Left hindlimb (tissue), 1 donor: ENCODE measurements at regions not wholly inside any gene's neighbourhood (a gene's known extent, or its start where the extent isn't known, plus 50 kb on each side); places are given as distances from the start of the nearest gene placed in this dataset.
"Not testable (repeated sequence)": the region's sequence is repeated elsewhere in the genome, so short reads cannot be mapped to it uniquely, and the experiment has no call there.

ENCODE experiments used
- DNase-seq: peaks from one replicate; pipeline ENCODE4 v3.0.0-alpha.2; 2018

DNA sequence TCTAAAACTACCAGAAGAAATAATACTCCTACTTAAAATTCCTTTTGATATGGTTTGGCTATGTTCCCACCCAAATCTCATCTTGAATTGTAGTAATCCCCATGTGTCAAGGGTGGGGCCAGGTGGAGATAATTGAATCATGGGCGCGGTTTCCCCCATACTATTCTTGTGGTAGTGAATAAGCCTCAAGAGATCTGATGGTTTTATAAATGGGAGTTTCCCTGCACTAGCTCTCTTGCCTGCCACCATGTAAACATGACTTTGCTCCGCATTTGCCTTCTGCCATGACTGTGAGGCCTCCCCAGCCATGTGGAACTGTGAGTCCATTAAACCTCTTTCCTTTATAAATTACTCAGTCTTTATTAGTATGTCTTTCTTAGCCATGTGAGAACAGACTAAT lies 390.5 kb downstream of the CHSY3 start:
- DNase-seq = not testable (repeated sequence)

DNA sequence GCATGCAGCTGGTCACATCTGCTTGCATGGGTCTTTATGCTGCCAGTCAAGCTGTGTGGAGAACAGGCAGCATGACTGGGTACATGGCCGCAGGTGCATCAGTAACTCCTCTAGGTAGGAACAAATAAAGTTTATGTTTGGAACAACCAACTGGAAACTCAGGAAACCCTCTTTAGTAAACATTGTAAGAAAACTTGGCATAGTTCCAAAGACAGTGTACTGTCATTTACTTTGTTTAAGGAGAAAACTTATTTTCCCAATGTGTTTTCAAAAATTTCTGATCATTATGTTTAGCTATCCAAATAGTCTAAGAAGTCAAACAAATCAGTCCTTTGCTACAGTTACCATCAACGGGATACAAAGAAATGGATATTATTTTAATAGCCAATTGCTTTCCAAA lies 386.0 kb downstream of the CHSY3 start:
- no peak for DNase-seq

DNA sequence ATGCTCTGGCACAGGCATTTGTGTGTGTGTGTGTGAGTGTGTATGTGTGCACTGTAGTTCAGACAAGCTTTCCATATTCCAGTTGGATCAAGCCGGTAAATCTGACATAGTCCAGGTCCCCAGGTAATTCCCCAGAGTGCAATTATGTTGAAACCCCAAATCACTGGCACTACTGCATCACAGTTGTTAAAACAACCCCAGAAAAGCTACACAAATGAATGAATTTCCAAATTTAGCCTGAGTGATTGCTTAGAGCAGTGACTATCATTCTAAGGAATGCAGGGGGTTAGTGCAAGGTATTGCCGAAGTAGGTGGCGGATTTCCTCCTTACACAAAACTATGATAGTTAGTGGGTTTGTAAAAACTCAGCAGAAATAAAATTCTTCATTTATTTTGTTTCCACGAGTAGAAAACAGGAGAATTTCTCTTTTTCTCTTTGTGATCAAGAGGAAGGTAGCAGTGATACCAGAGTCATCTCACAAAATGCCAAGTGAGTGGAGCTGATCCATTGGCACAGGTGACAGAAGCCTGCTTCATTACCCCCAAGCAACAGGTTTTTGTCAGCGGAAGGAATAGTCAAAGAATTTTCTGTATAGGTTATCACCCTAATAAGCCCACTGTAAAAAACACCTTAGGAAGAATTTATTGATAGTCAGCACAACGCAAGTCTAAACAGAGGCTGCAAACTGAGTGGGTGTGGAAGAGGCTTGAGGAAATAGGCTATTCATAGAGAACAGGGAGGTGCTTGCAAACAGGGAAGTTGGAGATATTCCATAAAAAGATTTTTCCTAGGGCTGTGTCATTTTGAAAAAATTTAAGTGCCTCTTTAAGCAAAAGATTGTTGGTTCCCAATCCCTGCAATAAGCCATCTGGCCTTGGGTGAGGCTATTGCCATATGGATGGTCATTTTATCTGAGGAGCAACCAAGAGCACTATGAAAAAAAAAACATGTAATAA lies 385.1 kb downstream of the CHSY3 start:
- no peak for DNase-seq

DNA sequence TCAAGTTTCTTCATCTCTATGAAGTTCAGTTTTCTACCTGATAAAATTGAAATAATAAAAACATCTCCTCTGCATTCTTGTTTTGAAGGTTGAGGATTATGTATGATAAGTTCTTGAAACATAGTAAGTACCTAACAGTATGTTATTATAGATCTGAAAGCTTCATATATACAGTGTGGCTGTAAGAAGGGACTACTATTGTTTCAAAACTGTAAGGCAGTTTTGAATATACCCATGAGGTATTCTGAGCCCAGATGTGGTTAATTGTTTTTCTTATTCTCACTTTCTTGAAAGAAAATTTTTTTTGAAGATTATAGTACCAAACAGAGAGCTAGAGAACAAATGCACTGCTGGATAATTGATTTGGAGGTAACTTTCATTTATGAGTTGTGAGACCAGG lies 383.2 kb downstream of the CHSY3 start:
- DNase-seq = no peak

DNA sequence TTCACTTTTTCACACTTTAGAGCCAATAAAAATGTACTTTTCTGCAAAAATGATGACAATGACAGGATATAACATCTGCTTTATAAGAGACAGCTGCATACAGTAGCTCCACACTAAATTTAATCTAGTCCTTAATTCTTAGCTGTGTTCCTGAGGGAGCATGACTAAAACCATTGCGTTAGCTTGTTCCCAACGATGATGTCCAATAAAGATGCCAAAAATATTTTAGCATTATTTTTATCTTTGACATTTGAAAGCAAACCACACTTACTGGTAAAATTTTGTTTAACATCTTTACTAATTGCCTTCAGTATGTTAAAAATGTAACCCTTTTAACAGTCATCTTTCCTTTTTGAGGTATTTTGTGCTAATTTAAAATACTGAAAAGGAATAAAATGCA lies 382.7 kb downstream of the CHSY3 start:
- no peak for DNase-seq

DNA sequence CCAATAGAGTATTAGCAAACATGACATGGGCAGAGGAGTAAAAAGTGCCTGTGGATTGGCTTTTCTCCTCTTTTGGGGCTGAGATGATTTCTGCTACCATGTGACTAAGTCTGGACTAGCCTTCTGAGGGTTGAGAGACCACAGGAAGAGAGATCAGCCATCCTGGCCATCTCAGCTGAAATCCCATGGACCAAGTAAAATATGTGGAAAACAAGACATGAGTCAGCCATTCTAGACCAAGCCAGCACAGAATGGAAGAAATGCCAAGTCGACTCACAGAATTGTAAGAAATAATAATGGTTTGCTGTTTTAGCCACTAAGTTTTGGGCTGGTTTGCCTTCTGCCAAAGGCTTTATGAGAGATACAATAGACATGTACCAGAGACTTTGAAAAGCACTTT lies 377.8 kb downstream of the CHSY3 start:
- no peak for DNase-seq

DNA sequence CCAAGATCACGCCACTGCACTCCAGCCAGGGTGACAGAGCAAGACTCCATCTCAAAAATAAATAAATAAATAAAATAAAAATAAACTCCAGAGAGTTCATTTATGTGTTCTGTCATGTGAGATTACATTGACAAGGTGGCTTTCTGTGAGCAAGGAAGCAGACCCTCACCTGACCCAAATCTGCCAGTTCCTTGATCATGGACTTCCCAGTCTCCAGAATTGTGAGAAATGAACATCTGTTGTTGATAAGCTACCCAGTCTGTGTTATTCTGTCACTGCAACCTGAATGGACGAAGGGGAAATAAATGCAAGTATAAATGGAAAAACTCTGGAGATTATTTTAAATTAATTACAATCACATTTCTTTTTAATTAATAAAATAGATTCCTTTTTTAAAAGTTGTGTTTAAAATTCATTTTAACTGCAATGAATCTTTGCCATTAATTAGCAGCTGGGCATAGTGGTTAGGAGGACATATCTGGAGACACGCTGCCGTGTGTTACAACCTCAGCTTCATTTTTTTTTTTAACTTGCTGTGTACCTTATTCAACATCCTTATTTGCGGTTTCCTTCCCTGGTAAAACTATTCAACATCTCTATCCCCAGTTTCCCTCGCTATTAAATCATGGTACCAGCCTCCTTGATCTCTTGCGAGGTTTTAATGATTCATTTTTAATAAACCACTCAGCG lies 376.4 kb downstream of the CHSY3 start:
- no peak for DNase-seq

DNA sequence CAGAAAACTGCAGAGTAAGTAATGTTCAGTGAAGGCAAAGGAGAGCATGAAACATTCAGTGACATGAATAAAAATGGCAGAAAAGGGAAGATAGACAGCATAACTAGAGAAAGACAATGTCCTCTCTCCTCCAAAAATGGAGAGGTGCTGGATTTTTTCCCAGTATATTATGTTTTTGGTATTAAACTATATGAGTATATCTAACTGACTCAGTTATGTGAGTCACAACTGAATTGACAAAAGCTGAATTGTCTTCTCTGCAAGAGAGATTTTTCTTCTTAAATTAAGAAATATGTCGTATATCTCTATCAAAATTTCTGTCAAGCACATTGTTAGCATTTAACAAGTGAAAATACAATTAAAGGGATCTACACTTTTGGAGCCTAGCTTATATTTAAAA lies 375.1 kb downstream of the CHSY3 start:
- DNase-seq = no peak

DNA sequence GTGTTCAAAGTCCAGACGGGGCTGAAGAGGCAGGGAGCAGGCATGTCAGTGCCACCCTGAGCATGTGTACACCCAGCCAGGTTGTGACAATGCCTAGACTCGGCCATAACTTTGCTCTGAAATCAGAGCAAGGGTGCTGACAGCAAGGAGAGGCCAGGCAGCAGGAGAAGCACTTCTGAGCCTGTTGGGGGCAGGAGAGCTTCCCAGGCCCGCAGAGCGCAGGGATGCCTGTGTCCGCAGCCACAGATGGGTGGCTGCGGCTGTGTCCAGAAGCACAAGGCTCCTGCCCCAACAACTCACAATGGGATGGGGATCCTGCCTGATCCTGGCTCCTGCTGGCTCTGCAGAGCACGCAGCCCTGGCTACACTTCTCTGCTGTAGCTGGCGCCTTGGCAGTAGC lies 373.9 kb downstream of the CHSY3 start:
- no peak for DNase-seq

DNA sequence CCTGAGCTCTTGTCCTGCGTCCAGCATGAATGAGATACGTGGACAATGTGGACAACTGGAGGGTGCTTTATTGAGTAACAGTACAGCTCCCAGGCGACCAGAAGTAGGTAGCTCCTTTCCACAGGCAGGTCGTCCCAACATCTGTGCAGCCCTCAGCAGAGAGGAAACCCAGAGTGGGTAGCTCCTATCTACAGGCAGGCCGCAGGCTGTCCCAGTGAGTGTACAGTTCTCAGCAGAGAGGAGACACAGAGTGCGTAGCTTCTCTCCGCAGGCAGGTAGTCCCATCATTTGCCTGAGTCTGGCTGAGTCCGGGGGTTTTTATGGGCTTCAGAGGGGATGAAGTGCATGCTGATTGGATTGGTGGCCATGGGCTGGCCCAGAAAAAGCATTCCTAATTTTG lies 373.3 kb downstream of the CHSY3 start:
- no peak for DNase-seq

DNA sequence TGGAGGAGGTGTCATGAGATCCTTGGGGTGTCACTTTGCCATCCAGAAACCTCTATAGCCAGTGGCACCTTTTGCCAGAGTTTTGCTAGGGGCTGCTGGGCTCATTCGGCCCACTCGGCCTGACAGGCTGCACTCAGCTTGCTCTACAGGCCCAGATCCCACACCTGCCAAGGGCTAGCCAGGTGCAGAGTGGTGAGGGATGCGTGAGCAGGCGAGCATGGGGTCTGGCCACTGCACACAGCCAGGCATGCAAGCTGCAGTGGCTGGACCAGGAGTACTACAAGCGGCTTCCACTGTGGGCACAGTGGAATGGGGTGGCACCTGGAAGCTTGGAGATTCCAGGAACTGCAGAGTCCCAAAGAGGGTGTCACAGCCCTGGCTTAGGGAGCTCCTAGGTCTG lies 372.7 kb downstream of the CHSY3 start:
- no peak for DNase-seq

DNA sequence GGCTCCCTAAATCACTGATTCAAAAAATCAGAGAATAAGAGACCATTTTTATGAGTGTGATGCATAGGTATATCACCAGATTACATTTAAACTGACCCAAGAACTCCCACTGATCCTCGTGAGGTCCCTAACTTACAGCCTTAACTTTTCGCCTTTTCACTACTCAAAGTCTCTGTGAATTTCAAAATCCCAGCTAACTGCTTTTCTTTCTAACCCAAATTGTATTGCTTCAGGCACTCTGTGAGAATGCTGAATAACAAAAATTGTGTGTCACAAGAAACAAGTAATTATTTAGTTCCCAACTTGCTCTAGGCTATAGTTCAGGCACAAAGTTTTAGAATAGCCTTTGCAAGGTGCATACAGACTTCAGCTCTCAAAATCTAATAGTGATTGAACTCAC lies 368.6 kb downstream of the CHSY3 start:
- DNase-seq = no peak

DNA sequence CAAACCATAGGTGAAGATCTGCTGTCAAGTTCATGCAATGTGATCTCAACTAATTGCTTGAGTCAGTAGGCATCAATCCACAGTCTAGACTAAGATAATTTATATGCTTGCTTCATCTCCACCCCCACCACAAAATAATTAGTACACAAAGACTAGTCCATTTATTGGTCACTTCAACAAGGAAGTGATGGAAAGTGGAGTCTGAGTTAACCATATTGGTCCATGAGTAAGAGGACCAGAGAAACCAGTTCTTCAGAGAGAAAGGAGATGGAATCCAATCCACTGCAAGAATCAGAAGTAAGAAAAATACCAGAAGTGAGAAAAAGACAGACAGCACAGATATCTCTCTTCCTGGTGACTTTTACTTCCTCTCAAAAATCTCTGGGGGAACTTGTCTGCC lies 366.5 kb downstream of the CHSY3 start:
- DNase-seq = no peak

DNA sequence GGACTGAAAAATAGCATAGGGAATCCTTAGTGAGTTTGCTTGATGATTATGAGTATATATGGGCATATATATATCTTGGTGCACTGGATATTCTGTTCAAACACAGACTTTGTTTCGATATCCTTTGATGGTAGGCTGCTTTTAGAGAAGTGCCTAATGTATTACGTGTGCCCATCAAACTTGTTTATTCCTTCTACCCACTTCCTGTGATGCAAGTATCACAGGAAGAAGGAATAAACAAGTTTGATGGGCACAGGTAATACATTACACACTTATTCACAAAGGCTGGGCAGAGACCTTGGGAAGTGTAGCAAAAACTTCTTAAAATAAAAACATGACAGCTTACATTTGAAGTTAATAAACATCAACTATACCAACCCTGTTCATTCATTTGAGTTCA lies 364.2 kb downstream of the CHSY3 start:
- no peak for DNase-seq

DNA sequence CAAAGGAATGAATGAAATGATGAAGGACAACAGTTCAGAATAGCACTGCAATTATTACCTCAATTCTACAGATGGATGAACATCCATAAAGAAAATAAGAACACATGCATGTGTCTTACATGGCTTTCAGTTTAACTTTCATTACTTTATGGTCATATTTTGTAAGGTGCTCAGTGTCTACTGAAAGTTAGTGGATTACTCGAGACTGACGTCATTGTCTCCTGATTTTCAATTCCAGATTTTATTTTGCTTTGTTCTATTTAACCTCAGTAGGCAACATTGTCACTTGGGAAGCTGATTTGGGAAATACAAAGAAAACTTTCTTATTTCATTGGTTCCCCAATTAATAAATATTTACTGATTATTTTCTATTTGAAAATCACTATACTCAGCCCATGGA lies 363.7 kb downstream of the CHSY3 start:
- no peak for DNase-seq

DNA sequence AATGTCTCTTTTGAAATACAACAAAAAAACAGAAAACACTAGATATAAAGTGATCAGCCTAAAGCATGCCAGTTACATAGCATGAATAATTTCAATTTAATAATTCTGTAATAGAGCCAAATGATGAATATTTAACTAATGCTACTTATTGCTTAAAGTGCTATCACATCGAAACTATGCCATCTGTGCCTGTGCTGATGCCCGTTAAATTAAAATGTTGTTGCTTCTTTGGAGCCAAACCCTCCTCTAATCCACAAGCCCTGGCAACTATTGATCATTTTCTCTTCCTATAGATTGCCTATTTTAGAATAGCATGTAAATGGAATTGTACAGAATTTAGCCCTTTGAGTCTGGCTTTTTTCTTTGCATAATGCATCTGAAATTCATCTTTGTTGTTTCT lies 356.2 kb downstream of the CHSY3 start:
- DNase-seq = no peak

DNA sequence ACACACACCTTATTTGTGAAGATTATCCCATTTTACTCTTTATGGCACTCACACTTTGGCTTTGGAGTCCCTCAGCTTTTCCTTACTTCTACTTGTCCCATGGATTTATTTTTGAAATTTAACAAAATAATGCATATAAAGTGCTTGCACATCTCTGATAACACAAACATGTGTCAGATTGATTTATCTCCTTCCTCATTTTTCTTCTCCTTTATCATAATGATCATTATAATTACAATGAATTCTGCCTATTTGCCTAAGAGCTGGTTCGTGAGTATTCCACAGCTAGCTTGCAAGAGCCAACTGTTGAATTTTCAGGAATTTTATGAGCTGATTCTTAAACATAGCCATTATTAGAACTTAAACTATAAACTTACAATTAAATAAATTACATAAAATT lies 347.7 kb downstream of the CHSY3 start:
- DNase-seq = no peak

DNA sequence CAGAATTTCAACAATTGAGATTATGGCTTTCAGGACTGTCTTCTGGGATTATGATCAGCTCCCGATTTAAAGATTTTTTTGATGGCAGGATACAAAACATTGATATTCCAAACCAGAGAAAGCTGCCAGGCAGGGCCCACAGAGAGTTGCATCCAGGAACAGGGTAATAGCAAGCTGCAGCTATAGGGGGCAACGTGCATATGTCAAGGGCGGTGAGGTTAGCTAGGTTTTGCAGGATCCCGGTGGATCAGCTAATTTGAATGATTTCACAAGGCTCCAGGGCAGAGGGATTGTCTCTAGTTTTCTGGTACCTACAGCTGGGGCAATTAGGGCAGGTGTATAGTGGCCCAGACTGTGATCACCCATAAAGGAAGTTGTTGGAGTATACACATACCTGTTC lies 339.4 kb downstream of the CHSY3 start:
- no peak for DNase-seq

DNA sequence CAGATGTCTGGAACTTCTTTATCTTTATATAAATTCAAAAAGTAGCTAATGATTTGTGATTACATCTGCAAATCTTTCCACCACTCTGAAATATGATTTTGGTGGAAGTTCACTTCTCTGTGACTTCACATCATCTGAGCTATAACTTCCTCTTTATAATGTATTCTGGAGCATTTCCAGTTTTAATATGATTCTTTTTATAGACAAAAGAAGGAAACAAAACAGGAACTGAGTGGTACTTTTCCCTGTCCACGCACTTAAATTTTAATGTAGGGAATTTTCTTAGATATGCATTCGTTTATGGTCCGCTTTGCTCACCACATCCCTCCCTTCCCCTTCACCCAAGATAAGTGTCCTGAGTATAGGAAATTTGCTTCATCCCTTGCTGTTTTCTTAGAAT lies 333.5 kb downstream of the CHSY3 start:
- DNase-seq = no peak
